Keratinocyte (primary cell): ENCODE measurements at regions not wholly inside any gene's neighbourhood (a gene's known extent, or its start where the extent isn't known, plus 50 kb on each side); places are given as distances from the start of the nearest gene placed in this dataset.

Experiments used
- DNase-seq: peaks from one replicate; pipeline ENCODE4 v3.0.0-alpha.2; 2011; ENCODE audit warnings: low read depth, missing footprints, low spot score
- FAIRE-seq: peaks from 2 replicates; lab custom pipeline; 2011; peaks lifted over from hg19 to GRCh38; lab: Jason Lieb, UNC
- H2AFZ ChIP-seq: 2 replicates; pipeline ENCODE4 v1.6.0; 2012; ENCODE audit warnings: low read length, control low read depth, inconsistent platforms; ENCODE audit not compliant: control insufficient read depth
- H3K27ac ChIP-seq: 2 replicates; pipeline ENCODE4 v1.5.1; 2011; ENCODE audit warnings: low read length; ENCODE audit not compliant: control insufficient read depth, insufficient read depth
- H3K27me3 ChIP-seq: 3 replicates; pipeline ENCODE4 v1.6.0; 2011; ENCODE audit warnings: low read length; ENCODE audit not compliant: control insufficient read depth, insufficient read depth; ENCODE audit errors: extremely low read depth
- H3K36me3 ChIP-seq, 2 experiments: 2 replicates in 1 of 2; 3 replicates in 1 of 2; pipeline ENCODE4 v1.5.1; 2011; ENCODE audit warnings: low read length in 2 of 2, mild to moderate bottlenecking in 1 of 2; ENCODE audit not compliant: control insufficient read depth in 2 of 2, insufficient read depth in 2 of 2; ENCODE audit errors: extremely low read depth in 1 of 2
- H3K4me1 ChIP-seq: 3 replicates; pipeline ENCODE4 v1.5.1; 2011; ENCODE audit warnings: low read length; ENCODE audit not compliant: control insufficient read depth, insufficient read depth; ENCODE audit errors: extremely low read depth
- H3K4me2 ChIP-seq: 3 replicates; pipeline ENCODE4 v1.6.0; 2011; ENCODE audit warnings: low read depth, low read length; ENCODE audit not compliant: control insufficient read depth, insufficient read depth; ENCODE audit errors: extremely low read depth
- H3K4me3 ChIP-seq, 3 experiments: fragments of 200-600 bp in 1 of 3; sonication (generic) in 1 of 3; 2 replicates in 2 of 3; 3 replicates in 1 of 3; pipeline ENCODE4 v1.5.1; 2011 to 2016; ENCODE audit warnings: low read length in 3 of 3, mild to moderate bottlenecking in 3 of 3, control low read depth in 2 of 3, inconsistent platforms in 1 of 3, low read depth in 1 of 3, mixed read lengths in 1 of 3, mixed run types in 1 of 3, moderate library complexity in 1 of 3; ENCODE audit not compliant: control insufficient read depth in 2 of 3, insufficient read depth in 2 of 3; ENCODE audit errors: extremely low read depth in 1 of 3
- H3K79me2 ChIP-seq: 2 replicates; pipeline ENCODE4 v1.6.0; 2012; ENCODE audit warnings: low read length; ENCODE audit not compliant: control insufficient read depth, insufficient read depth
- H3K9ac ChIP-seq: 3 replicates; pipeline ENCODE4 v1.6.0; 2011; ENCODE audit warnings: low read length; ENCODE audit not compliant: control insufficient read depth, insufficient read depth; ENCODE audit errors: extremely low read depth
- H3K9me1 ChIP-seq: 3 replicates; pipeline ENCODE4 v1.6.0; 2011; ENCODE audit warnings: low read length; ENCODE audit not compliant: control insufficient read depth, insufficient read depth; ENCODE audit errors: extremely low read depth
- H3K9me3 ChIP-seq: 2 replicates; pipeline ENCODE4 v1.5.1; 2012; ENCODE audit warnings: low read depth, low read length; ENCODE audit not compliant: control insufficient read depth
- H4K20me1 ChIP-seq: 3 replicates; pipeline ENCODE4 v1.6.0; 2011; ENCODE audit warnings: low read length; ENCODE audit not compliant: control insufficient read depth, insufficient read depth; ENCODE audit errors: extremely low read depth
- CTCF ChIP-seq, 3 experiments: IDR thresholded peaks in 1 of 3; conservative IDR thresholded peaks in 1 of 3; optimal IDR thresholded peaks in 1 of 3; 2 replicates in 2 of 3; 3 replicates in 1 of 3; pipeline versions ENCODE3 to v1.5.1; 2011; ENCODE audit warnings: low read length in 3 of 3, mild to moderate bottlenecking in 3 of 3, moderate library complexity in 2 of 3, control low read depth in 1 of 3, inconsistent platforms in 1 of 3; ENCODE audit not compliant: insufficient read depth in 2 of 3; ENCODE audit errors: extremely low read depth in 1 of 3
- EZH2 ChIP-seq: IDR thresholded peaks from one replicate; pipeline ENCODE4 v1.6.1; 2012; ENCODE audit warnings: inconsistent platforms, mild to moderate bottlenecking, low read length, moderate library complexity
- dilution Hi-C: fragments of 300-500 bp; cut with MboI; formaldehyde crosslinking; loops from one replicate; pipeline ENCODE4 v1.7.0; 2020; ENCODE audit warnings: low sequenced_read_pairs; ENCODE audit not compliant: extremely low pct_ligation_motif_present

GRCh38 chr5:169394371-169394770 is 93.4 kb upstream of the SLIT3 start:
- H3K4me2 ChIP-seq = no peak overlapping the region
- DNase-seq (no peak), FAIRE-seq (no peak)
- no peak overlapping the region for H2AFZ ChIP-seq
- H3K9me3 ChIP-seq = no peaks in the 10 kb centered on the region
- H3K9ac ChIP-seq = no peak overlapping the region
- H3K9me1 ChIP-seq = no peaks in the 10 kb centered on the region
- H3K79me2 ChIP-seq = no peaks in the 10 kb centered on the region
- no peak for TF ChIP-seq CTCF (optimal IDR thresholded peaks at IDR 0.05 in 1 of 3, IDR thresholded peaks at IDR 0.05 in 1 of 3, conservative IDR thresholded peaks at IDR 0.05 in 1 of 3; ENCODE audit: extremely low read depth in 1 of 3, insufficient read depth in 2 of 3, low read length in 3 of 3)
- TF ChIP-seq EZH2 = no peak
- dilution Hi-C loops = no loop called here
- H4K20me1 ChIP-seq = no peaks in the 10 kb centered on the region
- H3K36me3 ChIP-seq = no peaks in the 10 kb centered on the region
- no peaks in the 10 kb centered on the region for H3K4me1 ChIP-seq
- H3K27ac ChIP-seq = no peak overlapping the region
- H3K4me3 ChIP-seq = no peak overlapping the region
- H3K27me3 ChIP-seq = no peaks in the 10 kb centered on the region

- H4K20me1 ChIP-seq = no peaks in the 10 kb centered on the region
- dilution Hi-C loops = no loop called here
- H3K9ac ChIP-seq = no peak overlapping the region
- no peaks in the 10 kb centered on the region for H3K9me3 ChIP-seq
- H2AFZ ChIP-seq = no peak overlapping the region
- FAIRE-seq = no peak
- H3K9me1 ChIP-seq = no peaks in the 10 kb centered on the region
- no peak overlapping the region for H3K4me3 ChIP-seq
- H3K36me3 ChIP-seq = no peaks in the 10 kb centered on the region
- H3K79me2 ChIP-seq = no peaks in the 10 kb centered on the region
- H3K27ac ChIP-seq = no peak overlapping the region
- TF ChIP-seq CTCF (optimal IDR thresholded peaks at IDR 0.05 in 1 of 3, IDR thresholded peaks at IDR 0.05 in 1 of 3, conservative IDR thresholded peaks at IDR 0.05 in 1 of 3; ENCODE audit: extremely low read depth in 1 of 3, insufficient read depth in 2 of 3, low read length in 3 of 3) (no peak), EZH2 (no peak)
- no peak for DNase-seq
- no peaks in the 10 kb centered on the region for H3K4me1 ChIP-seq
- H3K27me3 ChIP-seq = no peaks in the 10 kb centered on the region
- no peak overlapping the region for H3K4me2 ChIP-seq
These were observed 93.0 kb upstream of the SLIT3 start for GRCh38 chr5:169393907-169394306.
